ENCODE measurements at regions not wholly inside any gene's neighbourhood (a gene's known extent, or its start where the extent isn't known, plus 50 kb on each side); places are given as distances from the start of the nearest gene placed in this dataset.

DNA sequence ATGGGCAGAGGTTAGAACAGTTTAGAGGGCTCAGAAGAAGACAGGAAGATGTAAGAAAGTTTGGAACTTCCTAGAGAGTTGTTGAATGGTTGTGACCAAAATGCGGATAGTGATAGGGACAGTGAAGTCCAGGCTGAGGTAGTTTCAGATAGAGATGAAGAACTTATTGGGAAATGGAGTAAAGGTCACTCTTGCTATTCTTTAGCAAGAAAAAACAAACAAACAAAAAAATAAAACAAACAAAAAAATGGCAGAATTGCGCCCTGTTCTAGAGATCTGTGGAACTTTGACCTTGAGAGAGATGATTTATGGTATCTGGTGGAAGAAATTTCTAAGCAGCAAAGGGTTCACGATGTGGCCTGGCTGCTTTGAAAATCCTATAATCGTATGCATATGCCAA is 185.1 kb upstream of the SFRP2 start:
- Histone ChIP-seq H3K4me1 (ENCODE audit: insufficient read depth) (no peaks in the 10 kb centered on the region), H3K27ac (ENCODE audit: low read depth) (no peak overlapping the region), H3K27me3 (ENCODE audit: insufficient read depth) (no peaks in the 10 kb centered on the region), H2AFZ (no peak overlapping the region), H3F3A (replicated peaks; ENCODE audit: low read depth) (no peaks in the 10 kb centered on the region), H3K9me2 (ENCODE audit: insufficient read depth) (no peaks in the 10 kb centered on the region), H4K20me1 (replicated peaks; ENCODE audit: insufficient read depth) (no peaks in the 10 kb centered on the region), H3K4me3 (no peak overlapping the region), H3K36me3 (ENCODE audit: insufficient read depth) (peaks cover 3% of the 10 kb centered on the region; the same call in 1 of the 2 replicates), H3K4me2 (no peak overlapping the region), H3K79me2 (replicated peaks; ENCODE audit: insufficient read depth) (no peaks in the 10 kb centered on the region)
- Mint-ChIP-seq H3K9me3 (peaks cover 43% of the 10 kb centered on the region), H3K36me3 (ENCODE audit: low read depth) (peaks cover 30% of the 10 kb centered on the region), H3K27ac (no peak overlapping the region), H3K4me3 (no peak overlapping the region), H3K4me1 (no peaks in the 10 kb centered on the region), H3K27me3 (ENCODE audit: insufficient read depth, low read depth, poor library complexity) (no peaks in the 10 kb centered on the region)
- TF ChIP-seq NANOG (IDR thresholded peaks at IDR 0.05; ENCODE audit: borderline replicate concordance) (no peak), POLR2AphosphoS5 (IDR thresholded peaks at IDR 0.05; ENCODE audit: low read depth) (no peak), ZNF114 (CRISPR knock-in tag; IDR thresholded peaks at IDR 0.05) (no peak), ZNF331 (CRISPR knock-in tag; IDR thresholded peaks at IDR 0.05; ENCODE audit: low read depth) (no peak), EZH2 (IDR thresholded peaks at IDR 0.05; ENCODE audit: low read depth, unreplicated experiment) (no peak), STAT1 (IDR thresholded peaks at IDR 0.05; ENCODE audit: unreplicated experiment) (no peak), EZH2phosphoT487 (IDR thresholded peaks at IDR 0.05; ENCODE audit: unreplicated experiment) (no peak), CREB1 (CRISPR knock-in tag; IDR thresholded peaks at IDR 0.05; ENCODE audit: low read depth) (no peak), ETS1 (IDR thresholded peaks at IDR 0.05) (no peak), JUNB (IDR thresholded peaks at IDR 0.05; ENCODE audit: unreplicated experiment) (no peak)
- TF ChIP-seq, protein P1, sequence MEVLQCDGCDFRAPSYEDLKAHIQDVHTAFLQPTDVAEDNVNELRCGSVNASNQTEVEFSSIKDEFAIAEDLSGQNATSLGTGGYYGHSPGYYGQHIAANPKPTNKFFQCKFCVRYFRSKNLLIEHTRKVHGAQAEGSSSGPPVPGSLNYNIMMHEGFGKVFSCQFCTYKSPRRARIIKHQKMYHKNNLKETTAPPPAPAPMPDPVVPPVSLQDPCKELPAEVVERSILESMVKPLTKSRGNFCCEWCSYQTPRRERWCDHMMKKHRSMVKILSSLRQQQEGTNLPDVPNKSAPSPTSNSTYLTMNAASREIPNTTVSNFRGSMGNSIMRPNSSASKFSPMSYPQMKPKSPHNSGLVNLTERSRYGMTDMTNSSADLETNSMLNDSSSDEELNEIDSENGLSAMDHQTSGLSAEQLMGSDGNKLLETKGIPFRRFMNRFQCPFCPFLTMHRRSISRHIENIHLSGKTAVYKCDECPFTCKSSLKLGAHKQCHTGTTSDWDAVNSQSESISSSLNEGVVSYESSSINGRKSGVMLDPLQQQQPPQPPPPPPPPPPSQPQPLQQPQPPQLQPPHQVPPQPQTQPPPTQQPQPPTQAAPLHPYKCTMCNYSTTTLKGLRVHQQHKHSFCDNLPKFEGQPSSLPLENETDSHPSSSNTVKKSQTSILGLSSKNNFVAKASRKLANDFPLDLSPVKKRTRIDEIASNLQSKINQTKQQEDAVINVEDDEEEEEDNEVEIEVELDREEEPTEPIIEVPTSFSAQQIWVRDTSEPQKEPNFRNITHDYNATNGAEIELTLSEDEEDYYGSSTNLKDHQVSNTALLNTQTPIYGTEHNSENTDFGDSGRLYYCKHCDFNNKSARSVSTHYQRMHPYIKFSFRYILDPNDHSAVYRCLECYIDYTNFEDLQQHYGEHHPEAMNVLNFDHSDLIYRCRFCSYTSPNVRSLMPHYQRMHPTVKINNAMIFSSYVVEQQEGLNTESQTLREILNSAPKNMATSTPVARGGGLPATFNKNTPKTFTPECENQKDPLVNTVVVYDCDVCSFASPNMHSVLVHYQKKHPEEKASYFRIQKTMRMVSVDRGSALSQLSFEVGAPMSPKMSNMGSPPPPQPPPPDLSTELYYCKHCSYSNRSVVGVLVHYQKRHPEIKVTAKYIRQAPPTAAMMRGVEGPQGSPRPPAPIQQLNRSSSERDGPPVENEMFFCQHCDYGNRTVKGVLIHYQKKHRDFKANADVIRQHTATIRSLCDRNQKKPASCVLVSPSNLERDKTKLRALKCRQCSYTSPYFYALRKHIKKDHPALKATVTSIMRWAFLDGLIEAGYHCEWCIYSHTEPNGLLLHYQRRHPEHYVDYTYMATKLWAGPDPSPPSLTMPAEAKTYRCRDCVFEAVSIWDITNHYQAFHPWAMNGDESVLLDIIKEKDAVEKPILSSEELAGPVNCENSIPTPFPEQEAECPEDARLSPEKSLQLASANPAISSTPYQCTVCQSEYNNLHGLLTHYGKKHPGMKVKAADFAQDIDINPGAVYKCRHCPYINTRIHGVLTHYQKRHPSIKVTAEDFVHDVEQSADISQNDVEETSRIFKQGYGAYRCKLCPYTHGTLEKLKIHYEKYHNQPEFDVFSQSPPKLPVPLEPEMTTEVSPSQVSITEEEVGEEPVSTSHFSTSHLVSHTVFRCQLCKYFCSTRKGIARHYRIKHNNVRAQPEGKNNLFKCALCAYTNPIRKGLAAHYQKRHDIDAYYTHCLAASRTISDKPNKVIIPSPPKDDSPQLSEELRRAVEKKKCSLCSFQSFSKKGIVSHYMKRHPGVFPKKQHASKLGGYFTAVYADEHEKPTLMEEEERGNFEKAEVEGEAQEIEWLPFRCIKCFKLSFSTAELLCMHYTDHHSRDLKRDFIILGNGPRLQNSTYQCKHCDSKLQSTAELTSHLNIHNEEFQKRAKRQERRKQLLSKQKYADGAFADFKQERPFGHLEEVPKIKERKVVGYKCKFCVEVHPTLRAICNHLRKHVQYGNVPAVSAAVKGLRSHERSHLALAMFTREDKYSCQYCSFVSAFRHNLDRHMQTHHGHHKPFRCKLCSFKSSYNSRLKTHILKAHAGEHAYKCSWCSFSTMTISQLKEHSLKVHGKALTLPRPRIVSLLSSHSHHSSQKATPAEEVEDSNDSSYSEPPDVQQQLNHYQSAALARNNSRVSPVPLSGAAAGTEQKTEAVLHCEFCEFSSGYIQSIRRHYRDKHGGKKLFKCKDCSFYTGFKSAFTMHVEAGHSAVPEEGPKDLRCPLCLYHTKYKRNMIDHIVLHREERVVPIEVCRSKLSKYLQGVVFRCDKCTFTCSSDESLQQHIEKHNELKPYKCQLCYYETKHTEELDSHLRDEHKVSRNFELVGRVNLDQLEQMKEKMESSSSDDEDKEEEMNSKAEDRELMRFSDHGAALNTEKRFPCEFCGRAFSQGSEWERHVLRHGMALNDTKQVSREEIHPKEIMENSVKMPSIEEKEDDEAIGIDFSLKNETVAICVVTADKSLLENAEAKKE (CRISPR knock-in tag; IDR thresholded peaks at IDR 0.05), result no peak
- TF ChIP-seq, protein P2, sequence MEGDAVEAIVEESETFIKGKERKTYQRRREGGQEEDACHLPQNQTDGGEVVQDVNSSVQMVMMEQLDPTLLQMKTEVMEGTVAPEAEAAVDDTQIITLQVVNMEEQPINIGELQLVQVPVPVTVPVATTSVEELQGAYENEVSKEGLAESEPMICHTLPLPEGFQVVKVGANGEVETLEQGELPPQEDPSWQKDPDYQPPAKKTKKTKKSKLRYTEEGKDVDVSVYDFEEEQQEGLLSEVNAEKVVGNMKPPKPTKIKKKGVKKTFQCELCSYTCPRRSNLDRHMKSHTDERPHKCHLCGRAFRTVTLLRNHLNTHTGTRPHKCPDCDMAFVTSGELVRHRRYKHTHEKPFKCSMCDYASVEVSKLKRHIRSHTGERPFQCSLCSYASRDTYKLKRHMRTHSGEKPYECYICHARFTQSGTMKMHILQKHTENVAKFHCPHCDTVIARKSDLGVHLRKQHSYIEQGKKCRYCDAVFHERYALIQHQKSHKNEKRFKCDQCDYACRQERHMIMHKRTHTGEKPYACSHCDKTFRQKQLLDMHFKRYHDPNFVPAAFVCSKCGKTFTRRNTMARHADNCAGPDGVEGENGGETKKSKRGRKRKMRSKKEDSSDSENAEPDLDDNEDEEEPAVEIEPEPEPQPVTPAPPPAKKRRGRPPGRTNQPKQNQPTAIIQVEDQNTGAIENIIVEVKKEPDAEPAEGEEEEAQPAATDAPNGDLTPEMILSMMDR (conservative IDR thresholded peaks at IDR 0.05; ENCODE audit: low read depth in 2 of 2), result no peak
- TF ChIP-seq, protein P3, sequence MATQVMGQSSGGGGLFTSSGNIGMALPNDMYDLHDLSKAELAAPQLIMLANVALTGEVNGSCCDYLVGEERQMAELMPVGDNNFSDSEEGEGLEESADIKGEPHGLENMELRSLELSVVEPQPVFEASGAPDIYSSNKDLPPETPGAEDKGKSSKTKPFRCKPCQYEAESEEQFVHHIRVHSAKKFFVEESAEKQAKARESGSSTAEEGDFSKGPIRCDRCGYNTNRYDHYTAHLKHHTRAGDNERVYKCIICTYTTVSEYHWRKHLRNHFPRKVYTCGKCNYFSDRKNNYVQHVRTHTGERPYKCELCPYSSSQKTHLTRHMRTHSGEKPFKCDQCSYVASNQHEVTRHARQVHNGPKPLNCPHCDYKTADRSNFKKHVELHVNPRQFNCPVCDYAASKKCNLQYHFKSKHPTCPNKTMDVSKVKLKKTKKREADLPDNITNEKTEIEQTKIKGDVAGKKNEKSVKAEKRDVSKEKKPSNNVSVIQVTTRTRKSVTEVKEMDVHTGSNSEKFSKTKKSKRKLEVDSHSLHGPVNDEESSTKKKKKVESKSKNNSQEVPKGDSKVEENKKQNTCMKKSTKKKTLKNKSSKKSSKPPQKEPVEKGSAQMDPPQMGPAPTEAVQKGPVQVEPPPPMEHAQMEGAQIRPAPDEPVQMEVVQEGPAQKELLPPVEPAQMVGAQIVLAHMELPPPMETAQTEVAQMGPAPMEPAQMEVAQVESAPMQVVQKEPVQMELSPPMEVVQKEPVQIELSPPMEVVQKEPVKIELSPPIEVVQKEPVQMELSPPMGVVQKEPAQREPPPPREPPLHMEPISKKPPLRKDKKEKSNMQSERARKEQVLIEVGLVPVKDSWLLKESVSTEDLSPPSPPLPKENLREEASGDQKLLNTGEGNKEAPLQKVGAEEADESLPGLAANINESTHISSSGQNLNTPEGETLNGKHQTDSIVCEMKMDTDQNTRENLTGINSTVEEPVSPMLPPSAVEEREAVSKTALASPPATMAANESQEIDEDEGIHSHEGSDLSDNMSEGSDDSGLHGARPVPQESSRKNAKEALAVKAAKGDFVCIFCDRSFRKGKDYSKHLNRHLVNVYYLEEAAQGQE (IDR thresholded peaks at IDR 0.05; ENCODE audit: unreplicated experiment), result no peak
- ATAC-seq (no peak), DNase-seq (ENCODE audit: low spot score) (no peak)
